H9 (cell line): ENCODE measurements at regions not wholly inside any gene's neighbourhood (a gene's known extent, or its start where the extent isn't known, plus 50 kb on each side); places are given as distances from the start of the nearest gene placed in this dataset.

Experiments used
- DNase-seq: peaks from one replicate; pipeline ENCODE4 v3.0.0-alpha.2; 2017
- H2AFZ ChIP-seq: one replicate; pipeline ENCODE4 v1.6.1; 2013; ENCODE audit warnings: mild to moderate bottlenecking, low read length, control low read depth, moderate library complexity
- H2AK5ac ChIP-seq: 2 replicates; pipeline ENCODE4 v1.6.1; 2013; ENCODE audit warnings: low read length, control low read depth, mixed read lengths; ENCODE audit not compliant: insufficient read length
- H2BK120ac ChIP-seq: one replicate; pipeline ENCODE4 v1.6.1; 2013; ENCODE audit warnings: low read depth, mild to moderate bottlenecking, low read length, control low read depth, inconsistent platforms; ENCODE audit not compliant: poor library complexity, severe bottlenecking
- H2BK12ac ChIP-seq: 2 replicates; pipeline ENCODE4 v1.6.1; 2013; ENCODE audit warnings: low read length, control low read depth, mixed read lengths, low read depth; ENCODE audit not compliant: insufficient read length
- H2BK15ac ChIP-seq: 2 replicates; pipeline ENCODE4 v1.6.1; 2013; ENCODE audit warnings: low read depth, low read length, control low read depth
- H2BK20ac ChIP-seq: one replicate; pipeline ENCODE4 v1.6.1; 2013; ENCODE audit warnings: low read depth, mild to moderate bottlenecking, low read length, control low read depth, inconsistent platforms; ENCODE audit not compliant: poor library complexity, severe bottlenecking
- H2BK5ac ChIP-seq: 2 replicates; pipeline ENCODE4 v1.6.1; 2013; ENCODE audit warnings: low read length, control low read depth, mixed read lengths; ENCODE audit not compliant: insufficient read length
- H3K14ac ChIP-seq: 2 replicates; pipeline ENCODE4 v1.6.1; 2013; ENCODE audit warnings: low read length, control low read depth; ENCODE audit not compliant: insufficient read depth
- H3K18ac ChIP-seq: 2 replicates; pipeline ENCODE4 v1.6.1; 2013; ENCODE audit warnings: low read depth, mild to moderate bottlenecking, mixed read lengths, low read length, control low read depth; ENCODE audit not compliant: insufficient read length
- H3K23ac ChIP-seq: 2 replicates; pipeline ENCODE4 v1.6.1; 2013; ENCODE audit warnings: low read length, control low read depth, mixed read lengths, low read depth; ENCODE audit not compliant: insufficient read length
- H3K23me2 ChIP-seq: 2 replicates; pipeline ENCODE4 v1.6.1; 2013; ENCODE audit warnings: low read depth, mild to moderate bottlenecking, mixed read lengths, low read length, control low read depth; ENCODE audit not compliant: insufficient read length, poor library complexity, severe bottlenecking
- H3K27ac ChIP-seq: 2 replicates; pipeline ENCODE4 v1.5.1; 2013; ENCODE audit warnings: low read length, control low read depth, mixed read lengths, low read depth; ENCODE audit not compliant: insufficient read length
- H3K27me3 ChIP-seq: 2 replicates; pipeline ENCODE4 v1.6.1; 2013; ENCODE audit warnings: low read length, control low read depth, inconsistent platforms; ENCODE audit not compliant: insufficient read depth
- H3K4ac ChIP-seq: 2 replicates; pipeline ENCODE4 v1.6.1; 2013; ENCODE audit warnings: low read depth, mild to moderate bottlenecking, control low read depth, inconsistent platforms, low read length, moderate library complexity
- H3K4me1 ChIP-seq: 2 replicates; pipeline ENCODE4 v1.6.1; 2013; ENCODE audit warnings: low read length, control low read depth, inconsistent platforms; ENCODE audit not compliant: insufficient read depth
- H3K4me2 ChIP-seq: 2 replicates; pipeline ENCODE4 v1.6.1; 2013; ENCODE audit warnings: low read length, control low read depth, mixed read lengths; ENCODE audit not compliant: insufficient read length, insufficient read depth
- H3K56ac ChIP-seq: 2 replicates; pipeline ENCODE4 v1.6.1; 2013; ENCODE audit warnings: low read depth, mild to moderate bottlenecking, mixed read lengths, low read length, control low read depth; ENCODE audit not compliant: insufficient read length
- H3K79me1 ChIP-seq: 2 replicates; pipeline ENCODE4 v1.6.1; 2013; ENCODE audit warnings: low read depth, mild to moderate bottlenecking, moderate library complexity, low read length, control low read depth, inconsistent platforms; ENCODE audit not compliant: insufficient read depth, poor library complexity, severe bottlenecking
- H3K79me2 ChIP-seq: 2 replicates; pipeline ENCODE4 v1.6.1; 2013; ENCODE audit warnings: low read length, control low read depth, inconsistent platforms; ENCODE audit not compliant: insufficient read depth
- H3K9ac ChIP-seq: 2 replicates; pipeline ENCODE4 v1.6.1; 2013; ENCODE audit warnings: low read length, control low read depth, mixed read lengths; ENCODE audit not compliant: insufficient read length; ENCODE audit errors: extremely low read depth
- H3K9me3 ChIP-seq: one replicate; pipeline ENCODE4 v1.6.1; 2013; ENCODE audit warnings: low read depth, low read length, inconsistent platforms; ENCODE audit not compliant: control insufficient read depth
- H3T11ph ChIP-seq: one replicate; pipeline ENCODE4 v1.6.1; 2013; ENCODE audit warnings: mild to moderate bottlenecking, low read length, control low read depth, inconsistent platforms
- H4K20me1 ChIP-seq: one replicate; pipeline ENCODE4 v1.6.1; 2013; ENCODE audit not compliant: control insufficient read depth, insufficient read length, insufficient read depth
- H4K5ac ChIP-seq: 2 replicates; pipeline ENCODE4 v1.6.1; 2013; ENCODE audit warnings: low read depth, mild to moderate bottlenecking, mixed read lengths, low read length, control low read depth; ENCODE audit not compliant: insufficient read length
- H4K8ac ChIP-seq: replicated peaks from 2 replicates; pipeline ENCODE4 v1.6.1; 2013; ENCODE audit warnings: low read length, control low read depth, mixed read lengths, low read depth; ENCODE audit not compliant: insufficient read length
- H4K91ac ChIP-seq: 2 replicates; pipeline ENCODE4 v1.6.1; 2013; ENCODE audit warnings: low read depth, mild to moderate bottlenecking, moderate library complexity, mixed read lengths, low read length, control low read depth; ENCODE audit not compliant: insufficient read length
- H3K27ac Mint-ChIP-seq, 3 experiments: 2 replicates in 2 of 3; 3 replicates in 1 of 3; pipeline ENCODE4 v1.8.0; 2020 to 2021; ENCODE audit warnings: mixed read lengths in 3 of 3, mild to moderate bottlenecking in 1 of 3, moderate library complexity in 1 of 3
- H3K27me3 Mint-ChIP-seq: 2 replicates; pipeline ENCODE4 v1.8.0; 2021; ENCODE audit warnings: low read depth, mild to moderate bottlenecking, moderate library complexity, mixed read lengths
- H3K36me3 Mint-ChIP-seq, 3 experiments: 2 replicates in 2 of 3; 3 replicates in 1 of 3; pipeline ENCODE4 v1.8.0; 2020 to 2021; ENCODE audit warnings: low read depth in 3 of 3, mixed read lengths in 3 of 3; ENCODE audit not compliant: insufficient read depth in 1 of 3
- H3K4me1 Mint-ChIP-seq, 2 experiments: 2 replicates each; pipeline ENCODE4 v1.8.0; 2020; ENCODE audit warnings: mixed read lengths in 2 of 2
- H3K4me3 Mint-ChIP-seq, 2 experiments: 2 replicates in 1 of 2; 3 replicates in 1 of 2; pipeline ENCODE4 v1.8.0; 2020 to 2021; ENCODE audit warnings: mild to moderate bottlenecking in 2 of 2, mixed read lengths in 2 of 2, moderate library complexity in 1 of 2
- H3K9me3 Mint-ChIP-seq, 2 experiments: 2 replicates in 1 of 2; 3 replicates in 1 of 2; pipeline ENCODE4 v1.8.0; 2020; ENCODE audit warnings: mild to moderate bottlenecking in 2 of 2, mixed read lengths in 2 of 2, moderate library complexity in 1 of 2
- CTCF ChIP-seq: fragments of 200-600 bp; sonication (generic); conservative IDR thresholded peaks from 3 replicates; pipeline ENCODE4 v1.8.0; 2021; ENCODE audit warnings: antibody characterized with exemption, mild to moderate bottlenecking
- WGBS: extraction: QIAGEN DNeasy Blood & Tissue Kit; methylation state at CpG from one replicate; pipeline ENCODE4 v1.1.7; 2013; ENCODE audit warnings: missing lambda C conversion rate, low lambda C conversion rate, mixed read lengths; ENCODE audit not compliant: insufficient read length; ENCODE audit errors: extremely low coverage; 5-methylcytosine and 5-hydroxymethylcytosine counted together

- H2BK15ac ChIP-seq = no peak overlapping the region
- Mint-ChIP-seq H3K4me1 (peaks cover 0 to 4% of the 10 kb centered on the region in 2 experiments; a peak in 1 of 4 replicates), H3K9me3 (no peaks in the 10 kb centered on the region), H3K36me3 (no peaks in the 10 kb centered on the region), H3K27ac (no peak overlapping the region), H3K4me3 (no peak overlapping the region), H3K27me3 (no peaks in the 10 kb centered on the region)
- H2BK120ac ChIP-seq = no peak overlapping the region
- no peak for DNase-seq
- no peak overlapping the region for H2BK5ac ChIP-seq
- no peak overlapping the region for H3K56ac ChIP-seq
- no peak overlapping the region for H3K18ac ChIP-seq
- no peak overlapping the region for H3K4ac ChIP-seq
- no peak overlapping the region for H3K4me2 ChIP-seq
- H2BK20ac ChIP-seq = no peak overlapping the region
- no peak overlapping the region for H3K9ac ChIP-seq
- no peaks in the 10 kb centered on the region for H3K79me2 ChIP-seq
- H2BK12ac ChIP-seq = no peak overlapping the region
- no peak overlapping the region for H2AFZ ChIP-seq
- no peaks in the 10 kb centered on the region for H3K79me1 ChIP-seq
- no peaks in the 10 kb centered on the region for H3K9me3 ChIP-seq
- no peak overlapping the region for H4K5ac ChIP-seq
- H3K23ac ChIP-seq = no peak overlapping the region
- no peaks in the 10 kb centered on the region for H3K4me1 ChIP-seq
- no peaks in the 10 kb centered on the region for H3K27me3 ChIP-seq
- H4K91ac ChIP-seq = no peak overlapping the region
- H3K23me2 ChIP-seq = no peaks in the 10 kb centered on the region
- H4K8ac ChIP-seq = no peak overlapping the region
- 100% methylated on average over 1 of the region's 4 CpGs for WGBS
- no peak overlapping the region for H3T11ph ChIP-seq
- no peak overlapping the region for H3K14ac ChIP-seq
- no peaks in the 10 kb centered on the region for H4K20me1 ChIP-seq
- H3K27ac ChIP-seq = no peak overlapping the region
- no peak overlapping the region for H2AK5ac ChIP-seq
- no peak for TF ChIP-seq CTCF
These were observed 622.3 kb upstream of the ARID1B start for GRCh38 chr6:156154896-156155295.
